HEK293T (cell line): ENCODE measurements at regions not wholly inside any gene's neighbourhood (a gene's known extent, or its start where the extent isn't known, plus 50 kb on each side); places are given as distances from the start of the nearest gene placed in this dataset.

ENCODE experiments used
- BHLHE40 ChIP-seq: fragments of 450-650 bp; IDR thresholded peaks from 2 replicates; pipeline ENCODE4 v1.6.1; 2016; ENCODE audit warnings: mild to moderate bottlenecking, moderate library complexity, borderline replicate concordance
- FOXK2 ChIP-seq: fragments of 450-650 bp; IDR thresholded peaks from 2 replicates; pipeline ENCODE4 v1.6.1; 2016; ENCODE audit warnings: mild to moderate bottlenecking
- TARDBP ChIP-seq: fragments of 450-650 bp; IDR thresholded peaks from 2 replicates; pipeline ENCODE4 v1.6.1; 2016

DNA sequence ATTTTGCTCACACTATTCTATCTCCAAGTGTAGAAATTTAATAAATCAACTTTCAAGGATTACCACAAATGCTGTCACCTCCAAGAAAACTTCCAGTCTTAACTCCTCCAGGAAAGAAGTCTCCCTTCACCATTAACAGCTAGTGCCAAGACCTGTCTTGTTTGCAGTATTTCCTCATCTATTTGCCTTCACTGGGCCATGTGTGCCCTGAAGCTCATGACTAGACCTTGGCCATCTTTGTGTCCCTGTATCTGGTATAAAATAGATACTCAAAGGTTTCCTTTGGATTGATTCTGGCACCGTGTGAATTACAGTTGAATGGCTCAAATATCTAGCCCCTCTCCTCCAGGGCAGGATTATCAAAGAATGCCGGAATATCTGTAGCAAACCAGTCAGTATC lies 346.7 kb upstream of the KLF4 start:
- TF ChIP-seq BHLHE40 (no peak), FOXK2 (no peak), TARDBP (no peak)
